HepG2 (cell line): ENCODE measurements at regions not wholly inside any gene's neighbourhood (a gene's known extent, or its start where the extent isn't known, plus 50 kb on each side); places are given as distances from the start of the nearest gene placed in this dataset.

Source experiments
- ATAC-seq: fragments of 200-7000 bp; cut with Tn5 transposase; 3 replicates; pipeline ENCODE4 v1.9.1; 2020; ENCODE audit warnings: mild to moderate bottlenecking, moderate library complexity
- BruUV-seq: library from RNA; stranded (reverse); fragments of 400-500 nt; replicated peaks from 2 replicates; lab custom pipeline; 2021; lab: Mats Ljungman, UMichigan
- CTCF ChIA-PET: fragments of 300-600 bp; formaldehyde crosslinking; extraction: SDS; loops from one replicate; lab custom pipeline; 2021; ENCODE audit warnings: low total read pairs, inconsistent platforms, low intra/inter-chr PET ratio; lab: Yijun Ruan, JAX
- POLR2A ChIA-PET: fragments of 350-600 bp; sonication (Branson Sonifier 250); formaldehyde crosslinking; loops from one replicate; lab custom pipeline; 2020; ENCODE audit warnings: antibody characterized with exemption, inconsistent platforms; lab: Yijun Ruan, JAX
- DNase-seq: peaks from one replicate; pipeline ENCODE4 v3.0.0-alpha.2; 2015; ENCODE audit warnings: low spot score
- FAIRE-seq: peaks from 3 replicates; lab custom pipeline; 2011; peaks lifted over from hg19 to GRCh38; lab: Jason Lieb, UNC
- H2AFZ ChIP-seq: one replicate; pipeline ENCODE4 v1.6.1; 2011; ENCODE audit warnings: low read length, inconsistent platforms
- H3K27ac ChIP-seq: fragments of 300-600 bp; 3 replicates; pipeline ENCODE4 v1.8.0; 2011; ENCODE audit warnings: mixed run types, mild to moderate bottlenecking, mixed read lengths, low read length, inconsistent platforms; ENCODE audit not compliant: insufficient read depth; ENCODE audit errors: extremely low read length
- H3K27me3 ChIP-seq, 2 experiments: fragments of 200-600 bp in 1 of 2; 2 replicates in 1 of 2; 3 replicates in 1 of 2; pipeline versions ENCODE4 v1.6.0 to v1.8.0; 2011; ENCODE audit warnings: low read length in 2 of 2, mild to moderate bottlenecking in 2 of 2, moderate library complexity in 2 of 2, inconsistent platforms in 1 of 2; ENCODE audit not compliant: insufficient read depth in 2 of 2, control insufficient read depth in 1 of 2
- H3K36me3 ChIP-seq, 2 experiments: fragments of 200-600 bp in 1 of 2; replicated peaks in 1 of 2; 2 replicates in 1 of 2; 3 replicates in 1 of 2; pipeline versions ENCODE4 v1.5.1 to v1.8.0; 2011; ENCODE audit warnings: low read length in 2 of 2, inconsistent platforms in 1 of 2; ENCODE audit not compliant: insufficient read depth in 2 of 2, control insufficient read depth in 1 of 2
- H3K4me1 ChIP-seq: 2 replicates; pipeline ENCODE4 v1.5.1; 2012; ENCODE audit warnings: low read length, inconsistent platforms; ENCODE audit not compliant: insufficient read depth
- H3K4me2 ChIP-seq: 2 replicates; pipeline ENCODE4 v1.6.0; 2011; ENCODE audit warnings: low read depth, low read length, inconsistent platforms
- H3K4me3 ChIP-seq, 3 experiments: fragments of 200-600 bp in 1 of 3; sonication (generic), shearing (Covaris generic) in 1 of 3; replicated peaks in 1 of 3; 2 replicates each; pipeline ENCODE4 v1.5.1; 2011 to 2016; ENCODE audit warnings: low read length in 3 of 3, inconsistent platforms in 2 of 3, low read depth in 2 of 3, mild to moderate bottlenecking in 2 of 3, control low read depth in 1 of 3, mixed read lengths in 1 of 3; ENCODE audit not compliant: insufficient read depth in 1 of 3
- H3K79me2 ChIP-seq: one replicate; pipeline ENCODE4 v1.6.1; 2011; ENCODE audit warnings: low read length, inconsistent platforms; ENCODE audit not compliant: insufficient read depth
- H3K9ac ChIP-seq: 2 replicates; pipeline ENCODE4 v1.6.0; 2011; ENCODE audit warnings: mild to moderate bottlenecking, low read depth, low read length, inconsistent platforms; ENCODE audit not compliant: insufficient read depth
- H3K9me3 ChIP-seq: 2 replicates; pipeline ENCODE4 v1.5.1; 2012; ENCODE audit warnings: mild to moderate bottlenecking, low read length
- H4K20me1 ChIP-seq: 2 replicates; pipeline ENCODE4 v1.6.0; 2011; ENCODE audit warnings: inconsistent platforms, mild to moderate bottlenecking, low read length, moderate library complexity; ENCODE audit not compliant: insufficient read depth
- GZF1 ChIP-seq: sonication (generic); formaldehyde crosslinking; IDR thresholded peaks from 2 replicates; pipeline ENCODE4 v1.5.1; 2020; ENCODE audit warnings: mild to moderate bottlenecking, missing genetic modification reagents
- JUND ChIP-seq: sonication (generic); formaldehyde crosslinking; IDR thresholded peaks from 2 replicates; pipeline ENCODE4 v1.8.0; 2022; ENCODE audit warnings: mild to moderate bottlenecking, missing genetic modification reagents
- KDM4B ChIP-seq: sonication (generic); formaldehyde crosslinking; IDR thresholded peaks from 2 replicates; pipeline ENCODE4 v1.4.0; 2020; ENCODE audit warnings: missing genetic modification reagents
- KMT2A ChIP-seq: sonication (generic); formaldehyde crosslinking; IDR thresholded peaks from 2 replicates; pipeline ENCODE4 v1.4.0; 2020; ENCODE audit warnings: missing genetic modification reagents
- NFIB ChIP-seq: sonication (generic); formaldehyde crosslinking; IDR thresholded peaks from 2 replicates; pipeline ENCODE4 v1.9.0; 2021; ENCODE audit warnings: missing genetic modification reagents, mild to moderate bottlenecking, borderline replicate concordance
- NFKBIZ ChIP-seq: IDR thresholded peaks from 2 replicates; pipeline ENCODE4 v1.6.1; 2018; ENCODE audit warnings: missing genetic modification reagents, missing compliant biosample characterization
- NFYC ChIP-seq: IDR thresholded peaks from 2 replicates; pipeline ENCODE4 v1.6.1; 2016; ENCODE audit warnings: missing genetic modification reagents, missing compliant biosample characterization
- PHB2 ChIP-seq: fragments of 450-650 bp; IDR thresholded peaks from 2 replicates; pipeline ENCODE4 v1.6.1; 2018; ENCODE audit not compliant: partially characterized antibody
- U2AF1 ChIP-seq: fragments of 200-400 bp; formaldehyde crosslinking; optimal IDR thresholded peaks from 2 replicates; pipeline ENCODE3; 2017; ENCODE audit warnings: mild to moderate bottlenecking, low read depth, low read length
- YEATS4 ChIP-seq: sonication (generic); formaldehyde crosslinking; IDR thresholded peaks from 2 replicates; pipeline ENCODE4 v1.4.0; 2020; ENCODE audit warnings: missing genetic modification reagents, borderline replicate concordance
- ZFP62 ChIP-seq: sonication (generic); formaldehyde crosslinking; IDR thresholded peaks from 2 replicates; pipeline ENCODE4 v1.4.0; 2020; ENCODE audit warnings: missing genetic modification reagents
- ZNF160 ChIP-seq: sonication (generic); formaldehyde crosslinking; IDR thresholded peaks from 2 replicates; pipeline ENCODE4 v1.8.0; 2022; ENCODE audit warnings: mild to moderate bottlenecking, inconsistent platforms, missing genetic modification reagents
- ZNF207 ChIP-seq: fragments of 450-650 bp; IDR thresholded peaks from 2 replicates; pipeline ENCODE4 v1.6.1; 2016; ENCODE audit warnings: antibody characterized with exemption, borderline replicate concordance
- ZNF629 ChIP-seq: sonication (generic); formaldehyde crosslinking; conservative IDR thresholded peaks from 2 replicates; pipeline ENCODE4 v1.5.0; 2020; ENCODE audit warnings: missing genetic modification reagents
- ZNF768 ChIP-seq: sonication (generic); formaldehyde crosslinking; IDR thresholded peaks from 2 replicates; pipeline ENCODE4 v1.4.0; 2020; ENCODE audit warnings: missing genetic modification reagents
- ZNF850 ChIP-seq: sonication (generic); formaldehyde crosslinking; conservative IDR thresholded peaks from 2 replicates; pipeline ENCODE4 v1.9.0; 2021; ENCODE audit warnings: mild to moderate bottlenecking, missing genetic modification reagents
- WGBS: methylation state at CpG from one replicate; pipeline ENCODE4 v1.1.6; 2017; ENCODE audit warnings: low lambda C conversion rate; 5-methylcytosine and 5-hydroxymethylcytosine counted together
- in situ Hi-C: cut with HindIII; loops from 2 replicates; pipeline ENCODE4 v1.10.0; 2017; ENCODE audit warnings: low pct_unique_long_range_greater_than_20kb; ENCODE audit not compliant: extremely low pct_ligation_motif_present
- intact Hi-C: fragments of 100-400 bp; cut with micrococcal nuclease; formaldehyde crosslinking; loops from one replicate; pipeline ENCODE4 v1.10.0; 2022; ENCODE audit not compliant: unreplicated experiment
- TF ChIP-seq, protein P1 (sequence below): sonication (generic); formaldehyde crosslinking; IDR thresholded peaks from 2 replicates; pipeline ENCODE4 v1.4.0; 2020; ENCODE audit warnings: missing genetic modification reagents, borderline replicate concordance
- TF ChIP-seq, protein P2 (sequence below), 2 experiments: fragments of 450-650 bp in 1 of 2; sonication (generic) in 1 of 2; formaldehyde crosslinking; IDR thresholded peaks; 2 replicates each; pipeline versions ENCODE4 v1.5.0 to v1.8.0; 2020 to 2022; ENCODE audit warnings: mild to moderate bottlenecking in 1 of 2, missing genetic modification reagents in 1 of 2

DNA sequence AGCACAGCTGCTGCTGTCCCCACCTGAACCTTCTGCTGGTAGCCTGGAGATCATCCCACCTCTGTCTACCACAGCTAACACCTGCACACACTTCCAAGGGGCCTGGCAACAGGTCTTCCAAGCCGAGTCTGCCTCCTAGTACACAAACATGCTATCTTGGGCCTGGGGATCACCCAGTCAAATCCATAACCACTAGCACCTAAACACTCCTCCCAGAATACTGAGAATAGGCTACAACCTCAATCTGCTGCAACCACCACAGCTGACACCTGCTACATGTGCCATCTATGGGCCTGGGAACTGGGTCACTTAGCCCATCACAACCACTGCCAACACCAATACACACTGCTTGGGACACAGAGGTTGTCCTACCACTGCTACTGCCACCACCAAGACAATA is 362.8 kb upstream of the ARPP21 start:
- no peak overlapping the region for H2AFZ ChIP-seq
- WGBS = 0% methylated on average over 1 of the region's 1 CpG
- in situ Hi-C loops = no loop called here
- no peaks in the 10 kb centered on the region for H3K36me3 ChIP-seq
- FAIRE-seq (no peak), ATAC-seq (no peak), DNase-seq (no peak)
- H4K20me1 ChIP-seq = no peaks in the 10 kb centered on the region
- H3K27me3 ChIP-seq = no peaks in the 10 kb centered on the region
- ChIA-PET POLR2A (no interaction called here), CTCF (no interaction called here)
- BruUV-seq = no TSS peak
- intact Hi-C loops = no loop called here
- no peak overlapping the region for H3K27ac ChIP-seq
- no peak overlapping the region for H3K9ac ChIP-seq
- H3K79me2 ChIP-seq = no peaks in the 10 kb centered on the region
- peaks cover 77% of the 10 kb centered on the region for H3K9me3 ChIP-seq
- no peak for TF ChIP-seq NFIB (CRISPR knock-in tag)
- no peak for TF ChIP-seq YEATS4 (CRISPR knock-in tag)
- no peak for TF ChIP-seq PHB2
- no peak for TF ChIP-seq ZNF850
- no peak for TF ChIP-seq ZFP62 (CRISPR knock-in tag)
- no peak for TF ChIP-seq NFKBIZ
- TF ChIP-seq JUND = no peak
- no peak for TF ChIP-seq NFYC (CRISPR knock-in tag)
- no peaks in the 10 kb centered on the region for H3K4me1 ChIP-seq
- H3K4me3 ChIP-seq = no peak overlapping the region
- H3K4me2 ChIP-seq = no peak overlapping the region

DNA sequence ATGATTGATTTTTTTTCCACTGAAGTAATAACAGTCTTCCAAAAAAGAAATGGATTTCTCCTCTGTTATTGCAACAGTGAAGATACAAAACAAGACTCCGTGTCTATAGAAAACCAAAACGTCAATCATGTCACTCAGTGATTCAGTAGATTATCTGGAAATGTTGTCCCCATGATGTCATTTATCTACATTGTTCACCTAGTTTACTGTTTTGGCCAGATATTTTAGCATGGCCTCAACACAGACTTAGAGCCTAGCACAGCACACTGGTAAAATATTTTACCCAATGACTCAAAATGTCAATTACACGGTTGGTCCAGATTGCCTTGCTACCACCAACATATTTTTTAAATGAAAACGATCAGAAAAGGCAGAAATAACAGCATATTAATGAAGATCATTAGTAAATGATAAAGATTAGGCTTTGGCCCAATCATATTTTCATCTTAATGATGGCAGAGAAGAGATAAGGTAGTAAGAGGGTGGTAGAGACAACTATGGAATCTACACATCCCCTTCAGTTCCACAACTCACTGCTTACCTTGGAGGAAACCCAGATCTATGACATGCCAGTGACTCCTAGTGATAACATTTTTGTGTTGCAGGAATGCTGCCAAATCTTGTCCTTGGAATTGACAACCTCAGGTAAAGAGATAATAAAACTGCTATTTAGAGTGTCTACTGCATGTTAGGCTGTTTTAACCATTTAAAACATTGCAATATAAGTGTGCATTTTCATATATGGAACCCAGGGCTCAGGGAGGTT is 347.7 kb upstream of the ARPP21 start:
- ATAC-seq (no peak), DNase-seq (no peak), FAIRE-seq (no peak)
- Histone ChIP-seq H3K4me2 (no peak overlapping the region), H3K27me3 (no peaks in the 10 kb centered on the region), H3K4me3 (no peak overlapping the region), H3K36me3 (no peaks in the 10 kb centered on the region), H4K20me1 (no peaks in the 10 kb centered on the region), H3K27ac (no peak overlapping the region), H3K9ac (no peak overlapping the region), H2AFZ (no peak overlapping the region), H3K4me1 (no peaks in the 10 kb centered on the region), H3K9me3 (peaks cover 44% of the 10 kb centered on the region), H3K79me2 (no peaks in the 10 kb centered on the region)
- BruUV-seq = no TSS peak
- in situ Hi-C loops = no loop called here
- POLR2A ChIA-PET = no interaction called here
- intact Hi-C loops = no loop called here
- WGBS = 2% methylated on average over 4 of the region's 4 CpGs
- CTCF ChIA-PET = no interaction called here
- TF ChIP-seq ZNF629 (CRISPR knock-in tag) (no peak), ZNF160 (CRISPR knock-in tag) (no peak), GZF1 (CRISPR knock-in tag) (no peak), KMT2A (CRISPR knock-in tag) (no peak), U2AF1 (no peak), ZNF768 (no peak), KDM4B (no peak), ZNF207 (no peak)
- TF ChIP-seq, protein P1, sequence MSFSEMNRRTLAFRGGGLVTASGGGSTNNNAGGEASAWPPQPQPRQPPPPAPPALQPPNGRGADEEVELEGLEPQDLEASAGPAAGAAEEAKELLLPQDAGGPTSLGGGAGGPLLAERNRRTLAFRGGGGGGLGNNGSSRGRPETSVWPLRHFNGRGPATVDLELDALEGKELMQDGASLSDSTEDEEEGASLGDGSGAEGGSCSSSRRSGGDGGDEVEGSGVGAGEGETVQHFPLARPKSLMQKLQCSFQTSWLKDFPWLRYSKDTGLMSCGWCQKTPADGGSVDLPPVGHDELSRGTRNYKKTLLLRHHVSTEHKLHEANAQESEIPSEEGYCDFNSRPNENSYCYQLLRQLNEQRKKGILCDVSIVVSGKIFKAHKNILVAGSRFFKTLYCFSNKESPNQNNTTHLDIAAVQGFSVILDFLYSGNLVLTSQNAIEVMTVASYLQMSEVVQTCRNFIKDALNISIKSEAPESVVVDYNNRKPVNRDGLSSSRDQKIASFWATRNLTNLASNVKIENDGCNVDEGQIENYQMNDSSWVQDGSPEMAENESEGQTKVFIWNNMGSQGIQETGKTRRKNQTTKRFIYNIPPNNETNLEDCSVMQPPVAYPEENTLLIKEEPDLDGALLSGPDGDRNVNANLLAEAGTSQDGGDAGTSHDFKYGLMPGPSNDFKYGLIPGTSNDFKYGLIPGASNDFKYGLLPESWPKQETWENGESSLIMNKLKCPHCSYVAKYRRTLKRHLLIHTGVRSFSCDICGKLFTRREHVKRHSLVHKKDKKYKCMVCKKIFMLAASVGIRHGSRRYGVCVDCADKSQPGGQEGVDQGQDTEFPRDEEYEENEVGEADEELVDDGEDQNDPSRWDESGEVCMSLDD = no peak
- TF ChIP-seq, protein P2, sequence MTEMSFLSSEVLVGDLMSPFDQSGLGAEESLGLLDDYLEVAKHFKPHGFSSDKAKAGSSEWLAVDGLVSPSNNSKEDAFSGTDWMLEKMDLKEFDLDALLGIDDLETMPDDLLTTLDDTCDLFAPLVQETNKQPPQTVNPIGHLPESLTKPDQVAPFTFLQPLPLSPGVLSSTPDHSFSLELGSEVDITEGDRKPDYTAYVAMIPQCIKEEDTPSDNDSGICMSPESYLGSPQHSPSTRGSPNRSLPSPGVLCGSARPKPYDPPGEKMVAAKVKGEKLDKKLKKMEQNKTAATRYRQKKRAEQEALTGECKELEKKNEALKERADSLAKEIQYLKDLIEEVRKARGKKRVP (CRISPR knock-in tag; IDR thresholded peaks at IDR 0.05) = no peak
